Femur (tissue), 1 donor: ENCODE measurements at regions not wholly inside any gene's neighbourhood (a gene's known extent, or its start where the extent isn't known, plus 50 kb on each side); places are given as distances from the start of the nearest gene placed in this dataset.
"Not testable (repeated sequence)": the region's sequence is repeated elsewhere in the genome, so short reads cannot be mapped to it uniquely, and the experiment has no call there.

Experiments
- DNase-seq: peaks from one replicate; pipeline ENCODE4 v3.0.0-alpha.2; 2017

DNA sequence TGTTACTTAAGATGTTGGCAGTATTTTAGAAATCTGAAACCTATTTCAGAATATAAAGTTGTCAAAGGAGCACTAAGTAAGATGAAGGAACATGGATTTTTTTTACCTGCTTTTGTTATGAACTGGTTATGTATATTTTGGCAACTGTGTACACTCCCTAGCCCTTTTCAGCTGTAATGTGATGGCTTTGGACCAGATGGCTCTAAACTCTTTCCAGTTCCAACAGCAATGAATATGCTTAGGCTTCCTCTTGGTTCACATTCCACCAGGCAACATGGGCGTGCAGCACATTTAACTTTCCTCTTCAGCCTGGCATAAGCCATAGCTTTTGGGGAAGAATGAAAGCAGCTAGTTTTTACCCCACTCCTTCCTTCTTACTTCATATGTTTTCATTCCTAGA lies 95.6 kb upstream of the ADAMTS5 start:
- no peak for DNase-seq

DNA sequence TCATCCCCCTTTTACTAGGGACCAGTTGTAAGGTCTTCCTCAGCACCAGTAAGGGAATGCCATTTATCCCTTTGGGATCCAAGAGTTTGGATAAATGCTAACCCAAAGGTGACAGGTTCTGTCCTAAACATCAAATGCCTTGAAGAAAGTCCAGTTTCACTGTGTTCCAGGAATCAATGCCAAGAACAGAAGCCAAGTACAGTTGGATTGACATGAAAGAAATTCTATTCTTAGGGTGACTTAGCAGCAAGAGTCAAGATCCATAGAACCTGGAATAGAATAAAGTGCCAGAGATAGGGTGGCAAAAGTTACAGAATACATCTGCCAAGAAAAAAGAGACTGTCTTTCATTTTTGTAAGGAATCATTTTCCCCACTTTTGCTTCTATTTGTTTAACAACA lies 94.9 kb upstream of the ADAMTS5 start:
- DNase-seq = no peak

DNA sequence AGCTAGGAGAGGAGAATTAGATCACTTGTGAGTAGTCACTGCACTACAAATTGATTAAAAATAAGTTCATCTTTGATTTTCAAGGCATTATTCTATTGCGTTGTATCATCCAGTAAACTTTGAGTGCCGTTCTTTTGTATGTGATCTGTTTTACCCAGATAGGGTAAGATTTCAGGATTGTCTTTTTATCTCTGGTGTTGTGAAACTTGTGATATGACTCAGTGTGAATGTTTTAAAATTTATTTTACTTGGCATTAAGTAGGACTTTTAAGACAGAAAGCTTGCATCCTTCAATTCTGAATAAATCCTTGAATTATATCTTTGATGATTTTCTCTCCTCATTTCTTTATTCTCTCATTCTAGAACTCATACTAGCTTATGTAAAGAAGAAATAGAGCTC lies 93.3 kb upstream of the ADAMTS5 start:
- no peak for DNase-seq

- no peak for DNase-seq
Measured at GRCh38 chr21:27058673-27059605, 92.1 kb upstream of the ADAMTS5 start.

- DNase-seq = no peak
Measured at GRCh38 chr21:27057997-27058396, 91.1 kb upstream of the ADAMTS5 start.

DNA sequence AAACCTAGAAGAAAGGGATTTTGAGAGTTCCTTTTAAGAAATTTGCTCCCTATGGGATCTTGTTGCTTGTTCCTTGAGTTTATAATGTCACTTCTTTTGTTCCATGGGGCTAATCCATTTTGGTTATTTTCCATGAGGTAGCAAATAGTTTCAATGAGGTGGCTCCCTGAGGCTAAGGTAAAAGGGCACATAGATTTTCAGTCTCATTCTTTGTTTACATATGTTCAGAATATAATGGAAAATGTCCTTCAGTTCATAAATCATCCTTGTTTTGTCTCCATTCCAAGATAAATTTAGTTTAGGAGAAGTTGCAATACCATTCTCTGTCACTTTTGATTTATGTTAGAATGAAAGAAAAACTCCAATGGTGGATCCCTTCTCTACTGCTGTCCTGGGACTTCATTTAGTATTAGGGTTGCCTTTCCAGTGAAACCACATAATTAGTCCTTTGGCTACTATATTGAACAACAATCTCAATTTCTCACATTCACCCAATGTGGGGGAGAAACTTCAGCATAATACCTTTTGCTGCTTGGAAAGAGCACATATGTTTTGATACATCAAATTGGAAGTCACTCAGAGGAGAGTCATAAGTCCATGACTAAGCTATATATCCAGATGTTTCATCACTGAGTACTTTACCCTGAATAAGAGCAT lies 80.9 kb upstream of the ADAMTS5 start:
- DNase-seq = no peak

GRCh38 chr21:27047283-27047657 lies 80.4 kb upstream of the ADAMTS5 start:
- DNase-seq = no peak

GRCh38 chr21:27045281-27045985 lies 78.5 kb upstream of the ADAMTS5 start:
- DNase-seq = no peak

DNA sequence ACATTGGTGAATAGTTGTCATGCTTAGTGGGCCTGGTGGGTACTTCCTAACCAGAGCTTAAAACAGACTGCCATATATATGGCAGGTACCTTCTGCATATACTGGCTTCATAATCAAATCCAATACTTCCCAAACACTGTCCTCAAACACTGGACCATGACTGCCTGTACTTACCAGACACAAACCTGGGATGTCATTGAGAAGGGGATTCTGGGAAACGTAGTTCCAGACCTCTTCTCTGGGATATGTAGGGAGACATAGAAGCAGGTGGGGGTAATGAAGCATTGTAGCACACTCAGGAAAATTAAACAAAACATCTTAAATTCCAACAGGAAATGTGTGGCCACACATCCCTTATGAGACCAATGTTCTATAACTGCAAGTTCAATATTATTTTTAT lies 76.5 kb upstream of the ADAMTS5 start:
- no peak for DNase-seq

GRCh38 chr21:27040738-27041469 lies 74.0 kb upstream of the ADAMTS5 start:
- DNase-seq = no peak

DNA sequence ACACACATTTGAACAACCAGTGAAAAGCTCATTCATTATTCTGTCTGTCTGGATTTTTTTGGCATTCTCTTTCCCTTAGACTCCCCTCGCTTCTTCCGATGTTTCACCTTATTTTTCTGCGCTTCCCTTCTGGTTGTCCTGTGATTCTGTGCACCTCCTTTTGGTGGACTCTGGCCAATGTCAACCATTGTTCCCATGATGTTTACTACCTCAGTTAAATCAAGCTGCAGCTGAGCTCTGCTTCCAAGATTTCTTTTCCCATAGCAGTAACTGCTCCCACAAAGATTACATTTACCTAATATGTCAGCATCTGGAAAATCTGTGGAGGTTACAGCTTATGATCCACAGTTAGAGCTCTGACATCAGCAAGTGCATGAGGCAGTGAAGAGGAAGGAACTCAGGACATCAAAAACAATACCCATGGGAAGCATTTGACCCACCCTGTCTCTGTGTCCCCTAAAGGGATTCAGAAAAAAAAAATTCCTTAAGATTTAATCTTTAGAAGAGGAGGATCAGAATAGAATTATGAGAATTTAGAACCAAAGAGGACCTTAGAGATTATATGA lies 69.9 kb upstream of the ADAMTS5 start:
- no peak for DNase-seq

- no peak for DNase-seq
Measured at GRCh38 chr21:27035791-27036190, 68.9 kb upstream of the ADAMTS5 start.

DNA sequence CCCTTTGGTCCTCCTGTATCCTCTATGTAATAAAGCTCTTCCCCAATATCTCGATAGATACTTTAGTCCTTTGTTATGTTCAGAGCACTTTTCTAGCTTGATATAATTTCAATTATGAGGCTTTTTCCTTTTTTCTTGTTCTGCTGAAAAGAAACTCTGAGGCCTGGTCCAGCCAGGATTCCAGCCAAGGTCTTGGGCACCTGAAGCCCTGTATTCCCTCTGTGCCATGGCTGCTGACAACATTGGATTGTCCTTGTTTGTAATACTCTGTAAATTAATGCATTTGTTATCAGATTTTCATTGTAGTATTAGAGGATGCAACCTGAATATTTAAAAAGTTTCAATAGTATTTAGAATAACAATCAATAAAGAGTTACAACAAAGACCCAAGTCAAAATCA lies 67.9 kb upstream of the ADAMTS5 start:
- no peak for DNase-seq

GRCh38 chr21:27033471-27033870 lies 66.6 kb upstream of the ADAMTS5 start:
- no peak for DNase-seq

DNA sequence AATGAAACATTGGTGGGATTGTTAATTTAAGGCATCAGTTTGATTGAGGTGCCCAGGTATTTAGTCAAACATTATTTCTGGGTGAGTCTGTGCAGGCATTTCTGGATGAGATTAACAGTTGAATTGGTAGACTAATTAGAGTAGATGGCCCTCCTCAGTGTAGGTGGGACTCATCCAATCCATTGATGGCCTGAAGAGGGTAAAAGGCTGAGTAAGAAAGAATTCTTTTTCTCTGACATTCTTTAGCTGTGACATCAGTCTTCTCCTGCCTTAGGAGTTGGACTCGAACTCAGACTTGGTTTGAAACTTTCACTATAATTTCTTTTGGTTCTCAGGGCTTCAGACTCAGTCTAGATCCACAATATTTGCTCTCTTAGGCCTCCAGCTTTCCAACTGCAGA lies 59.6 kb upstream of the ADAMTS5 start:
- DNase-seq = no peak

DNA sequence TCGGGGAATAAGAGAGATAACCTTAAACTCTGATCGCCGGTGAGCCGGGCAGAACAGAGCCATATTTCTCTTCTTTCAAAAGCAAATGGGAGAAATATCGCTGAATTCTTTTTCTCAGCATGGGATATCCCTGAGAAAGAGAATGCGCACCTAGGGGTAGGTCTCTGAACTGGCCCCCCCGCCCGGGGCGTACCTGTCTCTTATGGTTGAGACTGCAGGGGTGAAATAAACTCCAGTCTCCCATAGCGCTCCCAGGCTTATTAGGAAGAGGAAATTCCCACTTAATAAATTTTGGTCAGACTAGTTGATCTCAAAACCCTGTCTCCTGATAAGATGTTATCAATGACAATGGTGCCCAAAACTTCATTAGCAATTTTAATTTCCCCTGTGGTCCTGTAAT lies 58.8 kb upstream of the ADAMTS5 start:
- not testable (repeated sequence) for DNase-seq

GRCh38 chr21:27024971-27025370 lies 58.1 kb upstream of the ADAMTS5 start:
- no peak for DNase-seq

- DNase-seq = no peak
Measured at GRCh38 chr21:27024301-27024700, 57.4 kb upstream of the ADAMTS5 start.

DNA sequence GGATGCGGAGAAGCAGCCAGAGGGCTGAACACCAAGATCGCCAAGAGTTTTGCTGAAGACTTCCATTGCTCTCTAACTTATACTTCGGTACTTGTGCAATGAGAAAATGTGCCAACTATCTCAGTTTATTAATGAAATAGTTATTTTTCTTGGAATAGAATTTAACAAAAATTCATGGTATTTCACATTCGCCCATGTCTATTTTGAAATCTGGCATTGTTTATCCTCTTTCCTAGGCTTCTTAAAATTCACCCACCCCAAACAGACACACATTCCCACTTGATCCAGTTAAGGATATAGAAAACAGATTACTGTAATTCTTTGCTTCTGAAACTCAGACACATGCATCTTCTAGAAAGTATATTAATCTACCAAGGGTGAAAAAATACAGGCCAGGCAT lies 56.3 kb upstream of the ADAMTS5 start:
- DNase-seq = no peak

DNA sequence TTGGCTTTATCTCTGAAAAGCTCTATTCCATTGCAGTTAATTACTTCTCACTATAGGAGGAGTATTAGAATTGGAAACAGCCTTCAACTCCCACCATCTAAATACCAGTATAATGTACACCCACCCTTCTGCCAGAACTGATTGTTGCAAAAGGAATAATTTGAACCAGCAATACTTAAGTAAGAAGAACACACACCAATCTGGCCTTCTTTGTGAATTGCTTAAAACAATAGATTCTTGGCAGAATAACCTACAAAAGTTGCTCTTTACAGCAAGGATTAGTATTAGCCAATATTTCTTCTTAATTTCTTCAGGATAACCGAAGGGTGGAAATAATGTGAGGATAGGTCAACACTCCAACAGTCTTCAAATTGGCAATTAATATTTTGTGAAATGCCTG lies 54.9 kb upstream of the ADAMTS5 start:
- DNase-seq = no peak

GRCh38 chr21:27021046-27021445 lies 54.2 kb upstream of the ADAMTS5 start:
- no peak for DNase-seq

DNA sequence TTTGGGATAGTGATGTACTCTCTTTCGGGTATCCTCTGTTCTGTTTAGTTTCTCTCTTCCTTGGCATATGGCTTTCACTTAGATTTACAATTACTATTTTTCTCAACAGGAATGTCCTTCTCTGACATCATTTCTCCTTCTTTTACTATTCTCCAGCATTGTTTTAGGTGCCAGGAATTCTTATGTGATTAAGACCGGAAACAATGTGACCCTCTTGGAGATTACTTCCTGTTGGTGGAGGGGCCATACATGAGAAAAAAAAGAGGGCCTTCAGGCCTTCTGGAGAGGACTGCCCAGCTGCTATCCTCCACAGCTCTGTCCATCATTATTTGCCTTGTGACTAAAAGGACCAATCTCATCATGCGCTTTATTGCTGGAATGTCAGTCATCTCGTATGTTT lies 50.4 kb upstream of the ADAMTS5 start:
- no peak for DNase-seq
